Parathyroid adenoma (tissue), 2 donors: ENCODE measurements at regions not wholly inside any gene's neighbourhood (a gene's known extent, or its start where the extent isn't known, plus 50 kb on each side); places are given as distances from the start of the nearest gene placed in this dataset.
"Not testable (repeated sequence)": the region's sequence is repeated elsewhere in the genome, so short reads cannot be mapped to it uniquely, and the experiment has no call there.

ENCODE experiments used
- H2AFZ ChIP-seq: fragments of 300-600 bp; sonication (generic); one replicate; pipeline ENCODE4 v1.7.0; 2017; ENCODE audit warnings: antibody characterized with exemption, mild to moderate bottlenecking
- H3K27ac ChIP-seq: fragments of 300-600 bp; sonication (generic); one replicate; pipeline ENCODE4 v1.7.0; 2017
- H3K27me3 ChIP-seq: fragments of 300-600 bp; sonication (generic); one replicate; pipeline ENCODE4 v1.7.0; 2017; ENCODE audit warnings: low read length; ENCODE audit not compliant: control insufficient read depth, insufficient read depth
- H3K36me3 ChIP-seq: fragments of 300-600 bp; sonication (generic); one replicate; pipeline ENCODE4 v1.7.0; 2017; ENCODE audit warnings: low read length; ENCODE audit not compliant: control insufficient read depth, insufficient read depth
- H3K4me1 ChIP-seq: fragments of 300-600 bp; sonication (generic); one replicate; pipeline ENCODE4 v1.7.0; 2017; ENCODE audit warnings: control low read depth
- H3K4me2 ChIP-seq: fragments of 300-600 bp; sonication (generic); one replicate; pipeline ENCODE4 v1.7.0; 2017; ENCODE audit warnings: low read length
- H3K4me3 ChIP-seq: fragments of 300-600 bp; sonication (generic); one replicate; pipeline ENCODE4 v1.7.0; 2017; ENCODE audit warnings: low read depth, low read length
- H3K79me2 ChIP-seq: fragments of 300-600 bp; sonication (generic); one replicate; pipeline ENCODE4 v1.7.0; 2017; ENCODE audit warnings: control low read depth
- H3K9ac ChIP-seq: fragments of 300-600 bp; sonication (generic); one replicate; pipeline ENCODE4 v1.7.0; 2017; ENCODE audit warnings: mild to moderate bottlenecking
- H3K9me3 ChIP-seq: fragments of 300-600 bp; sonication (generic); one replicate; pipeline ENCODE4 v1.7.0; 2017; ENCODE audit warnings: low read length; ENCODE audit not compliant: control insufficient read depth
- CTCF ChIP-seq: fragments of 300-600 bp; sonication (generic); IDR thresholded peaks from one replicate; pipeline ENCODE4 v1.7.0; 2017; ENCODE audit warnings: antibody characterized with exemption, mild to moderate bottlenecking
- donor health status: primary hyperparathyroidism.

GRCh38 chr15:87740655-87741344, 515.7 kb downstream of the NTRK3 start:
- no peak overlapping the region for H2AFZ ChIP-seq
- H3K4me3 ChIP-seq: no peak overlapping the region
- no peak overlapping the region for H3K4me2 ChIP-seq
- no peaks in the 10 kb centered on the region for H3K27me3 ChIP-seq
- no peaks in the 10 kb centered on the region for H3K36me3 ChIP-seq
- H3K27ac ChIP-seq: no peak overlapping the region
- no peak for TF ChIP-seq CTCF
- no peaks in the 10 kb centered on the region for H3K79me2 ChIP-seq
- H3K9me3 ChIP-seq: no peaks in the 10 kb centered on the region
- H3K4me1 ChIP-seq: no peaks in the 10 kb centered on the region
- H3K9ac ChIP-seq: no peak overlapping the region

- TF ChIP-seq CTCF: no peak
- Histone ChIP-seq H2AFZ (no peak overlapping the region), H3K27me3 (no peaks in the 10 kb centered on the region), H3K4me2 (no peak overlapping the region), H3K36me3 (no peaks in the 10 kb centered on the region), H3K9ac (no peak overlapping the region), H3K4me3 (no peak overlapping the region), H3K4me1 (no peaks in the 10 kb centered on the region), H3K9me3 (no peaks in the 10 kb centered on the region), H3K79me2 (no peaks in the 10 kb centered on the region), H3K27ac (no peak overlapping the region)
Measured at GRCh38 chr15:87739866-87740265, 516.7 kb downstream of the NTRK3 start.

- TF ChIP-seq CTCF: no peak
- Histone ChIP-seq H2AFZ (no peak overlapping the region), H3K9me3 (no peaks in the 10 kb centered on the region), H3K79me2 (no peaks in the 10 kb centered on the region), H3K9ac (no peak overlapping the region), H3K27me3 (no peaks in the 10 kb centered on the region), H3K27ac (no peak overlapping the region), H3K4me3 (no peak overlapping the region), H3K4me1 (no peaks in the 10 kb centered on the region), H3K4me2 (no peak overlapping the region), H3K36me3 (no peaks in the 10 kb centered on the region)
Measured at GRCh38 chr15:87739081-87739480, 517.5 kb downstream of the NTRK3 start.

GRCh38 chr15:87737460-87737859, 519.1 kb downstream of the NTRK3 start:
- not testable (repeated sequence) for H2AFZ ChIP-seq, H3K9me3 ChIP-seq, H3K9ac ChIP-seq, H3K27ac ChIP-seq, H3K36me3 ChIP-seq, H3K4me2 ChIP-seq, H3K4me1 ChIP-seq, H3K27me3 ChIP-seq, H3K79me2 ChIP-seq, H3K4me3 ChIP-seq

GRCh38 chr15:87736891-87737389, 519.6 kb downstream of the NTRK3 start:
- no peaks in the 10 kb centered on the region for H3K27me3 ChIP-seq
- no peaks in the 10 kb centered on the region for H3K9me3 ChIP-seq
- H3K4me1 ChIP-seq: no peaks in the 10 kb centered on the region
- H3K9ac ChIP-seq: no peak overlapping the region
- H3K4me2 ChIP-seq: no peak overlapping the region
- H3K4me3 ChIP-seq: no peak overlapping the region
- no peak overlapping the region for H3K27ac ChIP-seq
- no peaks in the 10 kb centered on the region for H3K79me2 ChIP-seq
- H3K36me3 ChIP-seq: no peaks in the 10 kb centered on the region
- no peak overlapping the region for H2AFZ ChIP-seq
- TF ChIP-seq CTCF: no peak
